ENCODE measurements at regions not wholly inside any gene's neighbourhood (a gene's known extent, or its start where the extent isn't known, plus 50 kb on each side); places are given as distances from the start of the nearest gene placed in this dataset.

DNA sequence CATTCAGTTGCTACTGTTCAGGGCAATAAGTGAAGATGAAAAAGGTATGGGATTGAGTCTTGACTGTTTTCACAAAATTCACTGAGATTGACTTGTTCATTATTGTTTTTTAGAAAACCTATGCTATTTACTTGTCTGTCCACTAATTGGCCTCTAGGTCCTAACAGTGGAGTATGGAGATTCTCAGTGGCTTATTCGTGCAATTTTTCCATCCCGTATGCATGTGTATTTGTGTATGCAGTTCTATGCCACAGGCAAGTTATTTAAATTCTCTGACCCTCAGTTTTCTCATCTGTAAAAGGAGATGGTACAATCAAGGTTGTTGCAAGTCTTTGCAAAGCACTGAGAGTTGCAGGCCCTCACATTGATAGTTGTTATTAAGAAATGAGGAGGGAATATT is 151.0 kb downstream of the BBOX1 start:
- no peak for DNase-seq (ENCODE audit: low read depth)

- no peak for DNase-seq (ENCODE audit: low read depth)
Measured at GRCh38 chr11:27188696-27189095, 148.1 kb downstream of the BBOX1 start.

DNA sequence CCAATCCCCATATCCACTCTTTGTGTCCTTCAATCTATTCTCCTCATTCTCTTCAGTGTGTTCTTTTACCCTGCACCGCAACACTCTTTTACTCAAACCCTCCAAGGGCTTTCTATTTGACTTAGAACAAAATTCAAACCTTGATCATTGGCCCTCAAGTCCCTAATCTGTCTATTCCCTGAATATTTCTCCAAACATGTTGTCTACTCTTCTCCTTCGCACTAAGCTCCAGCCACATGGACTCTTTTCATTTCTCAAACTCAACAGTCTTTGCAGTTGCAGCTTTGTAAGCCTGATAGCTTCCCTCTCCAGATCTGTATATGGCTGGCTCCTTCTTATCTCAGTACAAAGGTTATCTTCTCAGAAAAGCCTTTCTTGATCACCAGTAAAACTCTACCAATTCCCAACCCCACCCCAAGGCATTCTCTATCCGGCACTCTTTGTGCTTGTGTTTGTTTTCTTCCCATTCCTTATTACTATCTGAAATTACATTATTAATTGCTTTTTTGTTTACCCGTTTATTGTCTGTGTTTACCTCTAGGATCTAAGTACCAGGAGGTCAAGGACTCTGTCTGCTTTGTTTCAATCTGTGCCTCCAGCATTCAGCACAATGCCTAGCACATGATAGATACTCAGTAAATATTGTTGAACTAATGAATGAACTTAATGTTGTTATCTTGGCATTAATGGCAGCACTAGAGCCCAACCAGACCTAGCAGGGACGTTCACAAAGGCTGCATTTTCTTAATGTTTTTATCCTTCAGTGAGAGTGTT is 147.4 kb downstream of the BBOX1 start:
- no peak for DNase-seq (ENCODE audit: low read depth)

DNA sequence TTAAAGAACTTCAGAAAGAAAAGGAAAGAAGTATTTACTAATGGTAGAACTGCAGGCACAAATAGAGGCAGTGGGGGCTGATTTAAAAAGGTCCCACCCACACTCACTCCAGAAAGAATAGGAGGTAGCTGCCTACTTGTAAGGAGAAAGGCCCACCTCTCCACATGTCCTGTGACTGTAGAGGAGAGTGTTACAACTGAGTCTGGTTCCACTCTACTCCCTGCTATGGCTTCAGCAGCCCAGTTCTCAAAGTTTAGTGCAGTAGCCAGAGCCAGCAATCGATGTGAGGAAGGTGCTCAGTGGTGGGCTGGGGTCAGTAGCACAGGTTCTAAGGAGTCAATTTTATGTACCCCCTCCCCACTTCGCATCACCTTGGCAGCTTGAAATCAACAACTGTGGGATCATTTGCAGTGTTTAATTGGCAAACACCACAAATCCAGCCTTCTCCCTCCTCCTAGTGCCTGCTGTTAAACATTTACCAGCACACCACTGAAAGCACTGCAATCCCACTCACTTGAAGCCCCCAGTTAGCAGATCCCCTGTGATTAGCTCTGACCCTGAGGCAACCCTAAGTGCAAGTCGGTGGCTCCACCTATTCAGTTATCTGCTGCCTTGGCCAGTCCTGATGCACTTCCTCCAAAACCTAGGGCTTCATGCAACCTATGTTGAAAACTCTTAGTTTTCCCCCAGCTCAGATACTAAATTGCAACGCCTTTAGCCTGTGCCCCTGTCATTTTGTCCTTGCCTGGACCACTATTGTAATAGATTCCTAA is 146.6 kb downstream of the BBOX1 start:
- DNase-seq (ENCODE audit: low read depth) = no peak

DNA sequence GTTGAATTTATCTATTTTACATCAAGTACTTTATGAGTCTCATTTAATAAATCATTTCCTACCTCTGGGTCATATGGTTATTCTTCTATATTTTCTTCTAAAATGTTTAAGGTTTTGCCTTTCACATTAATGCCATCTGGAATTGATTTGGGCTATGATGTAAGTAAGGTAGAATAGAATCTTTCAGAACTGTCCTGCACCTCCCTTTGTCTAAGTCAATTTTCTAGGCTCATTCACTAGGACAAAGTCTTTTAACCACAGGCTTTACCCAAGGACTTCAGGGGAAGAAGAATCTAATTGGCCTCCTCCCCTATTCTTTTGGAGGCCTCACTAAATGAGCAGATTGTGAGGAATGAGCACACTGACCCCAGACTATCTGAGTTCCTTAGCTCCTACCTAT is 146.0 kb downstream of the BBOX1 start:
- no peak for DNase-seq (ENCODE audit: low read depth)

- DNase-seq (ENCODE audit: low read depth) = no peak
Measured at GRCh38 chr11:27184458-27185312, 144.1 kb downstream of the BBOX1 start.

- DNase-seq (ENCODE audit: low read depth) = peak; percentile 51
Measured at GRCh38 chr11:27183672-27184457, 143.2 kb downstream of the BBOX1 start.

- DNase-seq (ENCODE audit: low read depth) = no peak
Measured at GRCh38 chr11:27179334-27179733, 138.7 kb downstream of the BBOX1 start.

- no peak for DNase-seq (ENCODE audit: low read depth)
Measured at GRCh38 chr11:27178859-27179258, 138.2 kb downstream of the BBOX1 start.
